A673 (cell line): ENCODE measurements at regions not wholly inside any gene's neighbourhood (a gene's known extent, or its start where the extent isn't known, plus 50 kb on each side); places are given as distances from the start of the nearest gene placed in this dataset.

Experiments used
- BruUV-seq: library from RNA; stranded (reverse); fragments of 400-500 nt; replicated peaks from 2 replicates; lab custom pipeline; 2021; lab: Mats Ljungman, UMichigan
- CTCF ChIA-PET: fragments of 300-600 bp; sonication (Branson Sonifier 250); formaldehyde crosslinking; loops from one replicate; lab custom pipeline; 2022; ENCODE audit warnings: antibody characterized with exemption; lab: Charles Lee
- POLR2A ChIA-PET: fragments of 300-600 bp; sonication (Branson Sonifier 250); formaldehyde crosslinking; loops from one replicate; lab custom pipeline; 2022; ENCODE audit warnings: antibody characterized with exemption; ENCODE audit not compliant: low non-redundant PET; lab: Charles Lee
- DNase-seq: peaks from one replicate; pipeline ENCODE4 v3.0.0-alpha.2; 2015; ENCODE audit warnings: low spot score
- H3K27ac ChIP-seq: fragments of 200-600 bp; sonication (generic); 2 replicates; pipeline ENCODE4 v1.5.1; 2016; ENCODE audit warnings: mixed run types, low read depth, mild to moderate bottlenecking, mixed read lengths, antibody characterized with exemption, low read length; ENCODE audit not compliant: poor library complexity, severe bottlenecking
- H3K27me3 ChIP-seq: fragments of 200-600 bp; sonication (generic); replicated peaks from 2 replicates; pipeline ENCODE4 v1.6.1; 2017; ENCODE audit warnings: mixed run types, low read depth, mild to moderate bottlenecking, mixed read lengths, antibody characterized with exemption, low read length; ENCODE audit not compliant: insufficient read depth, poor library complexity
- H3K36me3 ChIP-seq: fragments of 200-600 bp; sonication (generic); 2 replicates; pipeline ENCODE4 v1.6.1; 2016; ENCODE audit warnings: mixed run types, mild to moderate bottlenecking, mixed read lengths, antibody characterized with exemption, low read length; ENCODE audit not compliant: insufficient read depth, poor library complexity, severe bottlenecking
- H3K4me1 ChIP-seq: fragments of 200-600 bp; sonication (generic); 2 replicates; pipeline ENCODE4 v1.6.1; 2017; ENCODE audit warnings: mixed run types, mild to moderate bottlenecking, mixed read lengths, antibody characterized with exemption, low read length; ENCODE audit not compliant: insufficient read depth, poor library complexity, severe bottlenecking
- H3K4me3 ChIP-seq: fragments of 200-600 bp; sonication (generic); 2 replicates; pipeline ENCODE4 v1.5.1; 2016; ENCODE audit warnings: low read depth, mixed run types, mild to moderate bottlenecking, mixed read lengths, low read length; ENCODE audit not compliant: poor library complexity, severe bottlenecking
- H3K9me3 ChIP-seq: fragments of 200-600 bp; sonication (generic); 2 replicates; pipeline ENCODE4 v1.6.1; 2016; ENCODE audit warnings: mixed run types, low read depth, mild to moderate bottlenecking, mixed read lengths, antibody characterized with exemption, low read length; ENCODE audit not compliant: poor library complexity, severe bottlenecking
- CTCF ChIP-seq: fragments of 300-800, 200-600 bp; sonication (generic); conservative IDR thresholded peaks from 2 replicates; pipeline ENCODE4 v1.5.1; 2017; ENCODE audit warnings: low read depth, mild to moderate bottlenecking, antibody characterized with exemption, low read length, moderate library complexity, mixed read lengths
- EZH2 ChIP-seq: fragments of 200-600 bp; sonication (generic); IDR thresholded peaks from 2 replicates; pipeline ENCODE4 v1.6.1; 2017; ENCODE audit warnings: borderline replicate concordance, low read depth, mild to moderate bottlenecking, mixed read lengths, antibody characterized with exemption, low read length; ENCODE audit not compliant: poor library complexity, severe bottlenecking
- intact Hi-C: fragments of 100-400 bp; cut with micrococcal nuclease; formaldehyde crosslinking; loops from one replicate; pipeline ENCODE4 v1.10.0; 2022; ENCODE audit not compliant: unreplicated experiment

GRCh38 chr6:126235363-126235762 lies 104.6 kb upstream of the CENPW start:
- no TSS peak for BruUV-seq
- H3K9me3 ChIP-seq: no peaks in the 10 kb centered on the region
- no peak overlapping the region for H3K4me3 ChIP-seq
- ChIA-PET CTCF (no interaction called here), POLR2A (no interaction called here)
- DNase-seq: no peak
- no peak overlapping the region for H3K27ac ChIP-seq
- no peaks in the 10 kb centered on the region for H3K4me1 ChIP-seq
- TF ChIP-seq CTCF (no peak), EZH2 (no peak)
- H3K27me3 ChIP-seq: no peaks in the 10 kb centered on the region
- intact Hi-C loops: no loop called here
- H3K36me3 ChIP-seq: no peaks in the 10 kb centered on the region

- intact Hi-C loops: no loop called here
- no TSS peak for BruUV-seq
- Histone ChIP-seq H3K36me3 (no peaks in the 10 kb centered on the region), H3K27me3 (no peaks in the 10 kb centered on the region), H3K4me3 (no peak overlapping the region), H3K27ac (no peak overlapping the region), H3K4me1 (no peaks in the 10 kb centered on the region), H3K9me3 (no peaks in the 10 kb centered on the region)
- CTCF ChIA-PET: no interaction called here
- DNase-seq: no peak
- POLR2A ChIA-PET: no interaction called here
- TF ChIP-seq CTCF (no peak), EZH2 (no peak)
Observed at GRCh38 chr6:126245077-126245476, 94.8 kb upstream of the CENPW start.

- CTCF ChIA-PET: no interaction called here
- no peak for DNase-seq
Observed at GRCh38 chr6:126252154-126252553, 87.8 kb upstream of the CENPW start.

More at GRCh38 chr6:126252154-126252553, 87.8 kb upstream of the CENPW start:
- Histone ChIP-seq H3K4me3 (no peak overlapping the region), H3K27me3 (no peaks in the 10 kb centered on the region), H3K36me3 (no peaks in the 10 kb centered on the region), H3K27ac (no peak overlapping the region), H3K9me3 (no peaks in the 10 kb centered on the region), H3K4me1 (no peaks in the 10 kb centered on the region)
- TF ChIP-seq EZH2 (no peak), CTCF (0 out of 2 replicates have a peak, but pooled peaks have one; percentile 32)
- BruUV-seq: no TSS peak
- intact Hi-C loops: no loop called here
- POLR2A ChIA-PET: no interaction called here
